ENCODE measurements at regions not wholly inside any gene's neighbourhood (a gene's known extent, or its start where the extent isn't known, plus 50 kb on each side); places are given as distances from the start of the nearest gene placed in this dataset.

- DNase-seq (ENCODE audit: low read depth) = no peak
Measured at GRCh38 chr12:16972923-16973770, 367.2 kb upstream of the LMO3 start.

- DNase-seq (ENCODE audit: low read depth) = no peak
Measured at GRCh38 chr12:16962889-16963288, 356.9 kb upstream of the LMO3 start.

GRCh38 chr12:16955083-16955657, 349.2 kb upstream of the LMO3 start:
- DNase-seq (ENCODE audit: low read depth) = peak; percentile 9

GRCh38 chr12:16949871-16950667, 344.1 kb upstream of the LMO3 start:
- DNase-seq (ENCODE audit: low read depth) = no peak

GRCh38 chr12:16949371-16949770, 343.4 kb upstream of the LMO3 start:
- no peak for DNase-seq (ENCODE audit: low read depth)

- no peak for DNase-seq (ENCODE audit: low read depth)
Measured at GRCh38 chr12:16946704-16947103, 340.7 kb upstream of the LMO3 start.

- peak; percentile 55 for DNase-seq (ENCODE audit: low read depth)
Measured at GRCh38 chr12:16939871-16940306, 333.9 kb upstream of the LMO3 start.

- no peak for DNase-seq (ENCODE audit: low read depth)
Measured at GRCh38 chr12:16927259-16927658, 321.3 kb upstream of the LMO3 start.

- no peak for DNase-seq (ENCODE audit: low read depth)
Measured at GRCh38 chr12:16920451-16920850, 314.5 kb upstream of the LMO3 start.

- DNase-seq (ENCODE audit: low read depth) = no peak
Measured at GRCh38 chr12:16919551-16919950, 313.6 kb upstream of the LMO3 start.

GRCh38 chr12:16914853-16915252, 308.9 kb upstream of the LMO3 start:
- no peak for DNase-seq (ENCODE audit: low read depth)

- DNase-seq (ENCODE audit: low read depth) = no peak
Measured at GRCh38 chr12:16913832-16914490, 308.0 kb upstream of the LMO3 start.

GRCh38 chr12:16901946-16902345, 296.0 kb upstream of the LMO3 start:
- no peak for DNase-seq (ENCODE audit: low read depth)

- DNase-seq (ENCODE audit: low read depth) = no peak
Measured at GRCh38 chr12:16893426-16893825, 287.5 kb upstream of the LMO3 start.

GRCh38 chr12:16891673-16892072, 285.7 kb upstream of the LMO3 start:
- no peak for DNase-seq (ENCODE audit: low read depth)

- no peak for DNase-seq (ENCODE audit: low read depth)
Measured at GRCh38 chr12:16884819-16885218, 278.9 kb upstream of the LMO3 start.

- no peak for DNase-seq (ENCODE audit: low read depth)
Measured at GRCh38 chr12:16884056-16884455, 278.1 kb upstream of the LMO3 start.

- no peak for DNase-seq (ENCODE audit: low read depth)
Measured at GRCh38 chr12:16881986-16882570, 276.1 kb upstream of the LMO3 start.

- no peak for DNase-seq (ENCODE audit: low read depth)
Measured at GRCh38 chr12:16880864-16881285, 274.9 kb upstream of the LMO3 start.

- DNase-seq (ENCODE audit: low read depth) = no peak
Measured at GRCh38 chr12:16870845-16871244, 264.9 kb upstream of the LMO3 start.

GRCh38 chr12:16863742-16864141, 257.8 kb upstream of the LMO3 start:
- DNase-seq (ENCODE audit: low read depth) = no peak

GRCh38 chr12:16857456-16857923, 251.5 kb upstream of the LMO3 start:
- no peak for DNase-seq (ENCODE audit: low read depth)
